WTC11 (cell line): ENCODE measurements at regions not wholly inside any gene's neighbourhood (a gene's known extent, or its start where the extent isn't known, plus 50 kb on each side); places are given as distances from the start of the nearest gene placed in this dataset.

Experiments
- ATAC-seq: fragments of 200-7000 bp; cut with Tn5 transposase; 2 replicates; pipeline ENCODE4 v1.10.0; 2021; ENCODE audit warnings: mild to moderate bottlenecking, moderate library complexity
- CTCF ChIA-PET: fragments of 300-600 bp; sonication (Branson Sonifier 250); formaldehyde crosslinking; loops from one replicate; lab custom pipeline; 2021; ENCODE audit warnings: antibody characterized with exemption; lab: Charles Lee
- POLR2A ChIA-PET: fragments of 350-600 bp; sonication (Branson Sonifier 250); formaldehyde crosslinking; loops from one replicate; lab custom pipeline; 2021; ENCODE audit warnings: antibody characterized with exemption; lab: Charles Lee
- DNase-seq: peaks from one replicate; pipeline ENCODE4 v3.0.0; 2021; ENCODE audit warnings: low spot score
- H3K27ac Mint-ChIP-seq: 2 replicates; pipeline ENCODE4 v1.8.0; 2021; ENCODE audit warnings: mixed read lengths
- H3K27me3 Mint-ChIP-seq: 2 replicates; pipeline ENCODE4 v1.8.0; 2021; ENCODE audit warnings: low read depth, mild to moderate bottlenecking, moderate library complexity, mixed read lengths
- H3K36me3 Mint-ChIP-seq: 2 replicates; pipeline ENCODE4 v1.8.0; 2021; ENCODE audit warnings: mixed read lengths
- H3K4me1 Mint-ChIP-seq: 2 replicates; pipeline ENCODE4 v1.8.0; 2022; ENCODE audit warnings: mixed read lengths
- H3K4me3 Mint-ChIP-seq: 2 replicates; pipeline ENCODE4 v1.8.0; 2021; ENCODE audit warnings: mild to moderate bottlenecking, moderate library complexity, mixed read lengths
- H3K9me3 Mint-ChIP-seq: 2 replicates; pipeline ENCODE4 v1.8.0; 2021; ENCODE audit warnings: mixed read lengths
- ATF3 ChIP-seq: sonication (generic); formaldehyde crosslinking; conservative IDR thresholded peaks from 2 replicates; pipeline ENCODE4 v1.8.1; 2022; ENCODE audit warnings: mild to moderate bottlenecking, missing genetic modification reagents
- CTCF ChIP-seq: fragments of 200-600 bp; IDR thresholded peaks from 2 replicates; pipeline ENCODE4 v1.8.0; 2022; ENCODE audit warnings: antibody characterized with exemption
- ESRRA ChIP-seq: sonication (generic); formaldehyde crosslinking; IDR thresholded peaks from 2 replicates; pipeline ENCODE4 v1.8.1; 2022; ENCODE audit warnings: mild to moderate bottlenecking, missing genetic modification reagents, borderline replicate concordance
- NR2C2 ChIP-seq: sonication (generic); formaldehyde crosslinking; IDR thresholded peaks from 2 replicates; pipeline ENCODE4 v1.8.0; 2022; ENCODE audit warnings: mild to moderate bottlenecking, missing genetic modification reagents
- PRRX2 ChIP-seq: fragments of 250-450 bp; sonication (Bioruptor Pico); IDR thresholded peaks from 2 replicates; pipeline ENCODE4 v1.8.0; 2021; ENCODE audit warnings: mild to moderate bottlenecking
- ZNF232 ChIP-seq: sonication (generic); formaldehyde crosslinking; IDR thresholded peaks from 2 replicates; pipeline ENCODE4 v1.8.0; 2022; ENCODE audit warnings: mild to moderate bottlenecking, missing genetic modification reagents
- ZNF317 ChIP-seq: sonication (generic); formaldehyde crosslinking; IDR thresholded peaks from 2 replicates; pipeline ENCODE4 v1.8.1; 2023; ENCODE audit warnings: low read depth, mild to moderate bottlenecking, moderate library complexity, missing genetic modification reagents, borderline replicate concordance
- ZNF512 ChIP-seq: sonication (generic); formaldehyde crosslinking; IDR thresholded peaks from 2 replicates; pipeline ENCODE4 v1.8.1; 2022; ENCODE audit warnings: missing genetic modification reagents, borderline replicate concordance
- TF ChIP-seq, protein P1 (sequence below): sonication (generic); formaldehyde crosslinking; IDR thresholded peaks from 2 replicates; pipeline ENCODE4 v1.8.0; 2022; ENCODE audit warnings: mild to moderate bottlenecking, missing genetic modification reagents
- TF ChIP-seq, protein P2 (sequence below): sonication (generic); formaldehyde crosslinking; IDR thresholded peaks from 2 replicates; pipeline ENCODE4 v1.8.0; 2023; ENCODE audit warnings: mild to moderate bottlenecking, missing genetic modification reagents
- TF ChIP-seq, protein P3 (sequence below): sonication (generic); formaldehyde crosslinking; IDR thresholded peaks from 2 replicates; pipeline ENCODE4 v1.8.1; 2023; ENCODE audit warnings: mild to moderate bottlenecking, missing genetic modification reagents, borderline replicate concordance
- TF ChIP-seq, protein P4 (sequence below): sonication (generic); formaldehyde crosslinking; conservative IDR thresholded peaks from 2 replicates; pipeline ENCODE4 v1.8.1; 2023; ENCODE audit warnings: mild to moderate bottlenecking, low read depth, missing genetic modification reagents, moderate library complexity
- TF ChIP-seq, protein P5 (sequence below): sonication (generic); formaldehyde crosslinking; IDR thresholded peaks from 2 replicates; pipeline ENCODE4 v1.8.0; 2022; ENCODE audit warnings: mild to moderate bottlenecking, missing genetic modification reagents
- TF ChIP-seq, protein P6 (sequence below): sonication (generic); formaldehyde crosslinking; IDR thresholded peaks from 2 replicates; pipeline ENCODE4 v1.8.0; 2022; ENCODE audit warnings: mild to moderate bottlenecking, missing genetic modification reagents

DNA sequence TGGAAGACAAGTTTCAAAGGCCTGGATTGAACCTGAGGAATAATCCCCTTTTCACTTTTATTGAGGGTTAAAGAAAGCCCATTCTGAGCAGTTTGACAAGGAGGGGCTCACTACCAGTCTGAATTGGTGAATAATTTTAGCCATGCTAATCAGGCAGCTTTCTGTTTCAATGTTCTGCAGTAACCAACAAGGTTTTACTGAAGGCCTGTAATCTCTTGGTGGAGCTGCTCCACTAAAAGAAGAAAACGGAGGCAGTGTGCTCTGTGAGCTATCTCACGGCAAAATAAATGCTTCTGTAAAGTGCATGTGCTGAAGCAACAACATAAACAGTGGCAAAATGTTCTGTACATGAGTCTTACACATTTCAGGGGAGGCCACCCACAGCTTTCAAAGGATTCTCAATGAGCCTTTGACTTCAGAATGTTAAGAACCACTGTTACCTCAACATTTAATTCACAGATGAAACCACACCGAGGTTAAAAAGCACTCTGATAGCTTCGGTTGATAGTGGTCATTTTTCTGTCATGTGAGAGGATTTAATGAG is 111.2 kb downstream of the LRIG3 start (continued):
- no peak for TF ChIP-seq PRRX2 (CRISPR knock-in tag)
- TF ChIP-seq, protein P1, sequence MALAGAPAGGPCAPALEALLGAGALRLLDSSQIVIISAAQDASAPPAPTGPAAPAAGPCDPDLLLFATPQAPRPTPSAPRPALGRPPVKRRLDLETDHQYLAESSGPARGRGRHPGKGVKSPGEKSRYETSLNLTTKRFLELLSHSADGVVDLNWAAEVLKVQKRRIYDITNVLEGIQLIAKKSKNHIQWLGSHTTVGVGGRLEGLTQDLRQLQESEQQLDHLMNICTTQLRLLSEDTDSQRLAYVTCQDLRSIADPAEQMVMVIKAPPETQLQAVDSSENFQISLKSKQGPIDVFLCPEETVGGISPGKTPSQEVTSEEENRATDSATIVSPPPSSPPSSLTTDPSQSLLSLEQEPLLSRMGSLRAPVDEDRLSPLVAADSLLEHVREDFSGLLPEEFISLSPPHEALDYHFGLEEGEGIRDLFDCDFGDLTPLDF (CRISPR knock-in tag): no peak
- TF ChIP-seq, all 79 proteins: peak for 0

- ATAC-seq (no peak), DNase-seq (no peak)
- CTCF ChIA-PET: interaction anchor here (1.4 kb wide), 1 partner anchor 271 kb away, joined by 3 read pairs; no protein-coding TSS in a partner anchor
- Mint-ChIP-seq H3K4me1 (peaks cover 6% of the 10 kb centered on the region), H3K27ac (no peak overlapping the region), H3K36me3 (no peaks in the 10 kb centered on the region), H3K4me3 (no peak overlapping the region), H3K9me3 (no peaks in the 10 kb centered on the region), H3K27me3 (no peaks in the 10 kb centered on the region)
- POLR2A ChIA-PET: no interaction called here
- TF ChIP-seq, protein P2, sequence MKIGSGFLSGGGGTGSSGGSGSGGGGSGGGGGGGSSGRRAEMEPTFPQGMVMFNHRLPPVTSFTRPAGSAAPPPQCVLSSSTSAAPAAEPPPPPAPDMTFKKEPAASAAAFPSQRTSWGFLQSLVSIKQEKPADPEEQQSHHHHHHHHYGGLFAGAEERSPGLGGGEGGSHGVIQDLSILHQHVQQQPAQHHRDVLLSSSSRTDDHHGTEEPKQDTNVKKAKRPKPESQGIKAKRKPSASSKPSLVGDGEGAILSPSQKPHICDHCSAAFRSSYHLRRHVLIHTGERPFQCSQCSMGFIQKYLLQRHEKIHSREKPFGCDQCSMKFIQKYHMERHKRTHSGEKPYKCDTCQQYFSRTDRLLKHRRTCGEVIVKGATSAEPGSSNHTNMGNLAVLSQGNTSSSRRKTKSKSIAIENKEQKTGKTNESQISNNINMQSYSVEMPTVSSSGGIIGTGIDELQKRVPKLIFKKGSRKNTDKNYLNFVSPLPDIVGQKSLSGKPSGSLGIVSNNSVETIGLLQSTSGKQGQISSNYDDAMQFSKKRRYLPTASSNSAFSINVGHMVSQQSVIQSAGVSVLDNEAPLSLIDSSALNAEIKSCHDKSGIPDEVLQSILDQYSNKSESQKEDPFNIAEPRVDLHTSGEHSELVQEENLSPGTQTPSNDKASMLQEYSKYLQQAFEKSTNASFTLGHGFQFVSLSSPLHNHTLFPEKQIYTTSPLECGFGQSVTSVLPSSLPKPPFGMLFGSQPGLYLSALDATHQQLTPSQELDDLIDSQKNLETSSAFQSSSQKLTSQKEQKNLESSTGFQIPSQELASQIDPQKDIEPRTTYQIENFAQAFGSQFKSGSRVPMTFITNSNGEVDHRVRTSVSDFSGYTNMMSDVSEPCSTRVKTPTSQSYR (CRISPR knock-in tag): no peak
- TF ChIP-seq NR2C2 (CRISPR knock-in tag) (no peak), ZNF512 (no peak)
- TF ChIP-seq, protein P3, sequence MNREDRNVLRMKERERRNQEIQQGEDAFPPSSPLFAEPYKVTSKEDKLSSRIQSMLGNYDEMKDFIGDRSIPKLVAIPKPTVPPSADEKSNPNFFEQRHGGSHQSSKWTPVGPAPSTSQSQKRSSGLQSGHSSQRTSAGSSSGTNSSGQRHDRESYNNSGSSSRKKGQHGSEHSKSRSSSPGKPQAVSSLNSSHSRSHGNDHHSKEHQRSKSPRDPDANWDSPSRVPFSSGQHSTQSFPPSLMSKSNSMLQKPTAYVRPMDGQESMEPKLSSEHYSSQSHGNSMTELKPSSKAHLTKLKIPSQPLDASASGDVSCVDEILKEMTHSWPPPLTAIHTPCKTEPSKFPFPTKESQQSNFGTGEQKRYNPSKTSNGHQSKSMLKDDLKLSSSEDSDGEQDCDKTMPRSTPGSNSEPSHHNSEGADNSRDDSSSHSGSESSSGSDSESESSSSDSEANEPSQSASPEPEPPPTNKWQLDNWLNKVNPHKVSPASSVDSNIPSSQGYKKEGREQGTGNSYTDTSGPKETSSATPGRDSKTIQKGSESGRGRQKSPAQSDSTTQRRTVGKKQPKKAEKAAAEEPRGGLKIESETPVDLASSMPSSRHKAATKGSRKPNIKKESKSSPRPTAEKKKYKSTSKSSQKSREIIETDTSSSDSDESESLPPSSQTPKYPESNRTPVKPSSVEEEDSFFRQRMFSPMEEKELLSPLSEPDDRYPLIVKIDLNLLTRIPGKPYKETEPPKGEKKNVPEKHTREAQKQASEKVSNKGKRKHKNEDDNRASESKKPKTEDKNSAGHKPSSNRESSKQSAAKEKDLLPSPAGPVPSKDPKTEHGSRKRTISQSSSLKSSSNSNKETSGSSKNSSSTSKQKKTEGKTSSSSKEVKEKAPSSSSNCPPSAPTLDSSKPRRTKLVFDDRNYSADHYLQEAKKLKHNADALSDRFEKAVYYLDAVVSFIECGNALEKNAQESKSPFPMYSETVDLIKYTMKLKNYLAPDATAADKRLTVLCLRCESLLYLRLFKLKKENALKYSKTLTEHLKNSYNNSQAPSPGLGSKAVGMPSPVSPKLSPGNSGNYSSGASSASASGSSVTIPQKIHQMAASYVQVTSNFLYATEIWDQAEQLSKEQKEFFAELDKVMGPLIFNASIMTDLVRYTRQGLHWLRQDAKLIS (CRISPR knock-in tag): no peak
Observed at GRCh38 chr12:58811346-58811745, 109.0 kb downstream of the LRIG3 start.

DNA sequence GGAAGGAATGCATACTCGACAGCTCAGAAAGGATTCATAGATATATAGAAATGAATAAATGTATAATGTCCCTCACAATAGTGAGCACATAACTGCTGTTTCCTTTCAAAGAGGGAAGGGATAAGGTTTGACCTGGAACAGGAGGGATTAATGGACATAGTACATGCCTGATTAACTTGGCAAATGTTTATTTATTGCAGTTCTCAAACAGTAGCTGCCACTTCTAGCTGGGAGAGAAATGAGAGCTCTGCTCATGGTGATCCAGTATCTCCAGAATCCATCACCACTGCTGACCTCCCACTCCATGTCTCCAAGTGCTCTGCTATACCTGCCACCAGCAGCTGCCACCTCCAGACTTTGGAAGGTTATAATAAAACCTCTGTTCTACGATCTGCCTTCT is 108.1 kb downstream of the LRIG3 start:
- no peak for DNase-seq
- Mint-ChIP-seq H3K36me3 (no peaks in the 10 kb centered on the region), H3K27me3 (no peaks in the 10 kb centered on the region), H3K27ac (no peak overlapping the region), H3K9me3 (no peaks in the 10 kb centered on the region), H3K4me1 (peaks cover 6% of the 10 kb centered on the region), H3K4me3 (no peak overlapping the region)
- no peak for ATAC-seq
- CTCF ChIA-PET: interaction anchor here (1.4 kb wide), 1 partner anchor 271 kb away, joined by 3 read pairs; no protein-coding TSS in a partner anchor
- POLR2A ChIA-PET: interaction anchor here (0.6 kb wide), 1 partner anchor 204 kb away, joined by 3 read pairs; no protein-coding TSS in a partner anchor
- TF ChIP-seq ZNF317 (CRISPR knock-in tag) (no peak), ESRRA (CRISPR knock-in tag) (no peak), NR2C2 (CRISPR knock-in tag) (no peak), ATF3 (CRISPR knock-in tag) (no peak), ZNF232 (CRISPR knock-in tag) (no peak), CTCF (no peak)
- TF ChIP-seq, protein P4, sequence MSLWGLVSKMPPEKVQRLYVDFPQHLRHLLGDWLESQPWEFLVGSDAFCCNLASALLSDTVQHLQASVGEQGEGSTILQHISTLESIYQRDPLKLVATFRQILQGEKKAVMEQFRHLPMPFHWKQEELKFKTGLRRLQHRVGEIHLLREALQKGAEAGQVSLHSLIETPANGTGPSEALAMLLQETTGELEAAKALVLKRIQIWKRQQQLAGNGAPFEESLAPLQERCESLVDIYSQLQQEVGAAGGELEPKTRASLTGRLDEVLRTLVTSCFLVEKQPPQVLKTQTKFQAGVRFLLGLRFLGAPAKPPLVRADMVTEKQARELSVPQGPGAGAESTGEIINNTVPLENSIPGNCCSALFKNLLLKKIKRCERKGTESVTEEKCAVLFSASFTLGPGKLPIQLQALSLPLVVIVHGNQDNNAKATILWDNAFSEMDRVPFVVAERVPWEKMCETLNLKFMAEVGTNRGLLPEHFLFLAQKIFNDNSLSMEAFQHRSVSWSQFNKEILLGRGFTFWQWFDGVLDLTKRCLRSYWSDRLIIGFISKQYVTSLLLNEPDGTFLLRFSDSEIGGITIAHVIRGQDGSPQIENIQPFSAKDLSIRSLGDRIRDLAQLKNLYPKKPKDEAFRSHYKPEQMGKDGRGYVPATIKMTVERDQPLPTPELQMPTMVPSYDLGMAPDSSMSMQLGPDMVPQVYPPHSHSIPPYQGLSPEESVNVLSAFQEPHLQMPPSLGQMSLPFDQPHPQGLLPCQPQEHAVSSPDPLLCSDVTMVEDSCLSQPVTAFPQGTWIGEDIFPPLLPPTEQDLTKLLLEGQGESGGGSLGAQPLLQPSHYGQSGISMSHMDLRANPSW: no peak
- TF ChIP-seq, protein P5, sequence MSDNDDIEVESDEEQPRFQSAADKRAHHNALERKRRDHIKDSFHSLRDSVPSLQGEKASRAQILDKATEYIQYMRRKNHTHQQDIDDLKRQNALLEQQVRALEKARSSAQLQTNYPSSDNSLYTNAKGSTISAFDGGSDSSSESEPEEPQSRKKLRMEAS (CRISPR knock-in tag): no peak
- TF ChIP-seq, protein P6, sequence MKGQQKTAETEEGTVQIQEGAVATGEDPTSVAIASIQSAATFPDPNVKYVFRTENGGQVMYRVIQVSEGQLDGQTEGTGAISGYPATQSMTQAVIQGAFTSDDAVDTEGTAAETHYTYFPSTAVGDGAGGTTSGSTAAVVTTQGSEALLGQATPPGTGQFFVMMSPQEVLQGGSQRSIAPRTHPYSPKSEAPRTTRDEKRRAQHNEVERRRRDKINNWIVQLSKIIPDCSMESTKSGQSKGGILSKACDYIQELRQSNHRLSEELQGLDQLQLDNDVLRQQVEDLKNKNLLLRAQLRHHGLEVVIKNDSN (CRISPR knock-in tag): no peak
